ENCODE measurements at regions not wholly inside any gene's neighbourhood (a gene's known extent, or its start where the extent isn't known, plus 50 kb on each side); places are given as distances from the start of the nearest gene placed in this dataset.
"Not testable (repeated sequence)": the region's sequence is repeated elsewhere in the genome, so short reads cannot be mapped to it uniquely, and the experiment has no call there.

- WGBS, 2 donors, result 28 to 31% methylated on average over 3 of the region's 3 CpGs
- Histone ChIP-seq H3K4me3 (no peak overlapping the region), H3K36me3 (ENCODE audit: low read depth, missing control alignments) (no peaks in the 10 kb centered on the region), H3K27me3 (no peaks in the 10 kb centered on the region), H3K4me1 (no peaks in the 10 kb centered on the region), H3K27ac (no peak overlapping the region), H3K9me3 (no peaks in the 10 kb centered on the region)
- TF ChIP-seq CTCF (IDR thresholded peaks at IDR 0.05) (no peak), POLR2A (IDR thresholded peaks at IDR 0.05) (no peak)
- DNase-seq, result no peak
- intact Hi-C loops (cut with DNase I; ENCODE audit: low total_unique reads), result no loop called here
These were observed 272.6 kb downstream of the RPS4Y2 start for GRCh38 chrY:21028506-21028905.

GRCh38 chrY:21033363-21033762 is 277.5 kb downstream of the RPS4Y2 start:
- Histone ChIP-seq H3K27ac (no peak overlapping the region), H3K9me3 (no peaks in the 10 kb centered on the region), H3K4me1 (no peaks in the 10 kb centered on the region), H3K36me3 (ENCODE audit: low read depth, missing control alignments) (no peaks in the 10 kb centered on the region), H3K4me3 (no peak overlapping the region), H3K27me3 (no peaks in the 10 kb centered on the region)
- DNase-seq, result no peak
- intact Hi-C loops (cut with DNase I; ENCODE audit: low total_unique reads), result no loop called here
- TF ChIP-seq CTCF (IDR thresholded peaks at IDR 0.05) (no peak), POLR2A (IDR thresholded peaks at IDR 0.05) (no peak)
- 15 to 39% methylated on average over 2 of the region's 2 CpGs for WGBS, 2 donors

GRCh38 chrY:21034151-21035061 is 278.5 kb downstream of the RPS4Y2 start:
- 36 to 42% methylated on average over 4 of the region's 4 CpGs for WGBS, 2 donors
- intact Hi-C loops (cut with DNase I; ENCODE audit: low total_unique reads), result no loop called here
- Histone ChIP-seq H3K36me3 (ENCODE audit: low read depth, missing control alignments) (no peaks in the 10 kb centered on the region), H3K9me3 (no peaks in the 10 kb centered on the region), H3K4me3 (no peak overlapping the region), H3K4me1 (no peaks in the 10 kb centered on the region), H3K27me3 (no peaks in the 10 kb centered on the region), H3K27ac (no peak overlapping the region)
- DNase-seq, result no peak
- TF ChIP-seq POLR2A (IDR thresholded peaks at IDR 0.05) (no peak), CTCF (IDR thresholded peaks at IDR 0.05) (no peak)

GRCh38 chrY:21037398-21037797 is 281.5 kb downstream of the RPS4Y2 start:
- H3K36me3 ChIP-seq (ENCODE audit: low read depth, missing control alignments); H3K9me3 ChIP-seq; H3K27me3 ChIP-seq; intact Hi-C loops (cut with DNase I; ENCODE audit: low total_unique reads); H3K4me3 ChIP-seq; DNase-seq; H3K4me1 ChIP-seq; H3K27ac ChIP-seq: not testable (repeated sequence)
- WGBS, 2 donors, result 60 to 65% methylated on average over 5 of the region's 5 CpGs

- Histone ChIP-seq H3K27me3 (no peaks in the 10 kb centered on the region), H3K4me3 (no peak overlapping the region), H3K9me3 (no peaks in the 10 kb centered on the region), H3K4me1 (no peaks in the 10 kb centered on the region), H3K36me3 (ENCODE audit: low read depth, missing control alignments) (no peaks in the 10 kb centered on the region), H3K27ac (no peak overlapping the region)
- no peak for DNase-seq
- no peak for TF ChIP-seq POLR2A (IDR thresholded peaks at IDR 0.05)
- no peak for TF ChIP-seq CTCF (IDR thresholded peaks at IDR 0.05)
- intact Hi-C loops (cut with DNase I; ENCODE audit: low total_unique reads), result no loop called here
- WGBS, 2 donors, result 59 to 62% methylated on average over 8 of the region's 8 CpGs
These were observed 283.9 kb downstream of the RPS4Y2 start for GRCh38 chrY:21039811-21040210.

GRCh38 chrY:21040711-21041110 is 284.8 kb downstream of the RPS4Y2 start:
- H3K27ac ChIP-seq; intact Hi-C loops (cut with DNase I; ENCODE audit: low total_unique reads); DNase-seq; H3K4me1 ChIP-seq; H3K4me3 ChIP-seq; H3K36me3 ChIP-seq (ENCODE audit: low read depth, missing control alignments); H3K27me3 ChIP-seq; H3K9me3 ChIP-seq: not testable (repeated sequence)
- WGBS, 2 donors, result 47 to 62% methylated on average over 1 of the region's 1 CpG
